Ishikawa (cell line): ENCODE measurements at regions not wholly inside any gene's neighbourhood (a gene's known extent, or its start where the extent isn't known, plus 50 kb on each side); places are given as distances from the start of the nearest gene placed in this dataset.

ENCODE experiments used
- EP300 ChIP-seq: IDR thresholded peaks from 2 replicates; pipeline ENCODE4 v1.6.1; 2012; ENCODE audit warnings: borderline replicate concordance
- FOXM1 ChIP-seq: IDR thresholded peaks from 2 replicates; pipeline ENCODE4 v1.6.1; 2012; ENCODE audit warnings: low read depth, borderline replicate concordance
- RAD21 ChIP-seq: IDR thresholded peaks from 2 replicates; pipeline ENCODE4 v1.6.1; 2012; ENCODE audit warnings: low read depth
- TAF1 ChIP-seq: IDR thresholded peaks from 2 replicates; pipeline ENCODE4 v1.6.1; 2012; ENCODE audit warnings: low read depth, mild to moderate bottlenecking

DNA sequence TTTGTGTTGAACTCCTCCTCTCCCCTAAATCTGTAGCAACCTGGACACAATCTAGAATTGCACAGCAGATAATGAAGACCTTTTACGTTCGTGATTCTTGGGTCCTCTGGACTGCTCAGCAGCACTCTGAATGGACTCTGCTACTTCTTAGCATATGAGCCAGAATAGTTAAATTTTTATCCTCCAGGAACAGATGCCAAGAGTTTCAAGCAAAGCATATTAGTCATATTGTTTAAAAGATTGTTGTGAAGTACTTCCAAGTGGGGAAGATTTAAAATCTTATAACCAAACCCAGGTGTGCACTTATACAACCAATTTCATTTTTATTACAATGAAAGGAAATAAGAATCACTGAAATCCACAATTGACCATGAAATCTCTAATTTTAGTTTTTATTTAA lies 118.9 kb upstream of the EXOC2 start:
- TF ChIP-seq TAF1 (no peak), RAD21 (no peak), FOXM1 (no peak), EP300 (no peak)
